ENCODE measurements at regions not wholly inside any gene's neighbourhood (a gene's known extent, or its start where the extent isn't known, plus 50 kb on each side); places are given as distances from the start of the nearest gene placed in this dataset.

DNA sequence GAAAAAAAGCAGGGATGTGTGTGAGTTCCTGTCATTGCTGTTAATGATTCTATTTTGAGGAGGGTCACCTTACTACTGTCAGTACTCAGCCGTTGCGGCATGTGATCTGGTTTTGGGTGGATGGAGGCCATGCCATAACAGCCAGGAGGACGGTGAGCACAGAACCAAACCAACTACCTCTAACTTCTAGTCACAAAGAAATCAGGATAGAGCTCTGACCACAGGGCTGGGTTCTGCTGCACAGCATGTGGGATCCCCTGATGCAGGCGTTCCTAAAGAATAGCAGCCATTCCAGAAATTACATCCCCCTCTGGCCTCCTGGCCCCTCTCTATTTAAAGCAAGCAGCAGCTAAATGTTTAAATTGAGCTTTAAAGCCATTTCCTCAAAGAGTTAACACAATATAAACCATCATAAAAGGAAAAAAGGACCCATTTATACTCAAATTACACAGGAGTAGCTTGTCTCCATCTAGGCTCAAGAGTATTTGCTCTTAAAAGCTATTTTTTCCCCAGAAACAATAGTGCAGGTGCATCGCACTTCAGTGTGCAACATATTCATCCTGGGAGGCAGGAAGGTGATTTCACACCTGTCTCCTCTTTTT lies 786.4 kb downstream of the RNF144A start:
- Histone ChIP-seq H3K27me3 (no peaks in the 10 kb centered on the region), H3K27ac (no peak overlapping the region), H3K9me3 (no peaks in the 10 kb centered on the region), H3K36me3 (no peaks in the 10 kb centered on the region), H3K4me3 (no peak overlapping the region), H3K4me1 (no peaks in the 10 kb centered on the region)
- no peak for TF ChIP-seq POLR2A (IDR thresholded peaks at IDR 0.05)
- TF ChIP-seq, protein P1, sequence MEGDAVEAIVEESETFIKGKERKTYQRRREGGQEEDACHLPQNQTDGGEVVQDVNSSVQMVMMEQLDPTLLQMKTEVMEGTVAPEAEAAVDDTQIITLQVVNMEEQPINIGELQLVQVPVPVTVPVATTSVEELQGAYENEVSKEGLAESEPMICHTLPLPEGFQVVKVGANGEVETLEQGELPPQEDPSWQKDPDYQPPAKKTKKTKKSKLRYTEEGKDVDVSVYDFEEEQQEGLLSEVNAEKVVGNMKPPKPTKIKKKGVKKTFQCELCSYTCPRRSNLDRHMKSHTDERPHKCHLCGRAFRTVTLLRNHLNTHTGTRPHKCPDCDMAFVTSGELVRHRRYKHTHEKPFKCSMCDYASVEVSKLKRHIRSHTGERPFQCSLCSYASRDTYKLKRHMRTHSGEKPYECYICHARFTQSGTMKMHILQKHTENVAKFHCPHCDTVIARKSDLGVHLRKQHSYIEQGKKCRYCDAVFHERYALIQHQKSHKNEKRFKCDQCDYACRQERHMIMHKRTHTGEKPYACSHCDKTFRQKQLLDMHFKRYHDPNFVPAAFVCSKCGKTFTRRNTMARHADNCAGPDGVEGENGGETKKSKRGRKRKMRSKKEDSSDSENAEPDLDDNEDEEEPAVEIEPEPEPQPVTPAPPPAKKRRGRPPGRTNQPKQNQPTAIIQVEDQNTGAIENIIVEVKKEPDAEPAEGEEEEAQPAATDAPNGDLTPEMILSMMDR (IDR thresholded peaks at IDR 0.05), result no peak
- no peak for DNase-seq
- intact Hi-C loops (cut with DNase I; ENCODE audit: low total_unique reads), result no loop called here

DNA sequence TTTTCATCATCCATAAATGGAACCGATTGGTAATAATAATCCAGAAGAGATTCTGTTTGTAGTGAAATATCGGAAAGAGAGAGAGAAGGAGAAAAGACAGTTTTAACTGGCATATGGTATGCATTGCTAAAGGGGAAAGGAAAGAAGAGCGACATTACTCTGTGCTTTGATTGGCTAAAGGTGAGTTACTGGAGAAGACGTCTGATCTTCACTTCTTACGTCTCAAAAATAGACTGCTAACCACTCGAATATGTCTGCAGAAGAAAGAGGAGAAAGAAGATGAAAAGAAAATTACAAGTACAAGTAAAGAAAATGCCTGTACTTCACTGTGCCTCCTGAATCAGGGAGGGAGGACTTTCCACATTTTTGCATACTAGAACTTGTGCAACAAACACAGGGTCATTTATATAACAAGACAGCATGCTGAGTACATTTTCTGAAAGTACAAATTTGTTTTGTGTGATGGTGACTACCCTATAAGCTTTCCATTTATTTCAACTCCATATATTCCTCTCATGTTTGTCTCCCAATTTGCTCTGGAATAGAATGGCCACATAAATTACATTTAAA lies 787.2 kb downstream of the RNF144A start:
- H3K9me3 ChIP-seq, result no peaks in the 10 kb centered on the region
- TF ChIP-seq POLR2A (IDR thresholded peaks at IDR 0.05), result no peak
- TF ChIP-seq, protein P1 (IDR thresholded peaks at IDR 0.05), result no peak
- H3K27ac ChIP-seq, result no peak overlapping the region
- no peaks in the 10 kb centered on the region for H3K27me3 ChIP-seq
- no peak overlapping the region for H3K4me3 ChIP-seq
- H3K36me3 ChIP-seq, result no peaks in the 10 kb centered on the region
- no peak for DNase-seq
- no peaks in the 10 kb centered on the region for H3K4me1 ChIP-seq
- intact Hi-C loops (cut with DNase I; ENCODE audit: low total_unique reads), result no loop called here

DNA sequence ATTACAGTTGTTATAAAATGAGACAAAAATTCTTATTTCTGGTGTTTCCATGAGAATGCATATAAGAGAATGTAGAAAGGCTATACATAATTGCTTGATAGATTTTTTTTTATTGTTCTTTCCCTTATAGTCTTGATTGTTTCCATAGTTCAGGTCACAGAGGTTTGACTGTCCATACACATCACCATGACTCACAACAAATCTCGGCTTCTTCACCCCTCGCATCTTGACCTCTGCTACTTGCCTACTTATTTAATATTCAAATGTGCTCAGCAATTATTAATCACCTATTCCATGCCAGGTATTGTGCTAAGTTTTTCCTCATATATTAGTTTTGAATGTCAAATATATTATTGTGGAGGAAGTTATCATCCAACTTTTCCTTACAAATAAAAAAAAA lies 789.6 kb downstream of the RNF144A start:
- Histone ChIP-seq H3K27ac (no peak overlapping the region), H3K4me1 (no peaks in the 10 kb centered on the region), H3K36me3 (no peaks in the 10 kb centered on the region), H3K4me3 (no peak overlapping the region), H3K27me3 (no peaks in the 10 kb centered on the region), H3K9me3 (no peaks in the 10 kb centered on the region)
- TF ChIP-seq, protein P1 (IDR thresholded peaks at IDR 0.05), result no peak
- TF ChIP-seq POLR2A (IDR thresholded peaks at IDR 0.05), result no peak
- DNase-seq, result no peak
- intact Hi-C loops (cut with DNase I; ENCODE audit: low total_unique reads), result no loop called here

DNA sequence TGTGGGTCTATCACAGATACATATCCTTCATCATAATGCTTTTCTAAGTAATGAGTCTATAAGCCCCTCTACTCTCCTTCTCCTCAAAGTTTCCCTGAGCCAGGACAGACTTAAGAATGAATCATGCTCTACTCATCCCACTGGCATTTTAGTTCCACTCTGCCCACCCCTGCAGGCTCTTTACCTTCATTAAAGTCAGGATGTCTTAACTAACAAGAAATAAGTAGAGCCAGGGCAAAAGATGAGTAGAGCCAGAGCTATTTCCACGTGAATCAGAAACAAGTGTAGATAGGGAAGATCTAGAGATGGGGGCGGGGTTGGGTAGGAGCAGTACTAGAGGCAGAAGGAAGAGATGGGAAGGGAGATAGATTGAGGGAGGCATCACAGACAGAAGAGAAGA lies 790.5 kb downstream of the RNF144A start:
- TF ChIP-seq, protein P1 (IDR thresholded peaks at IDR 0.05), result no peak
- no peak for TF ChIP-seq POLR2A (IDR thresholded peaks at IDR 0.05)
- no peaks in the 10 kb centered on the region for H3K27me3 ChIP-seq
- intact Hi-C loops (cut with DNase I; ENCODE audit: low total_unique reads), result no loop called here

DNA sequence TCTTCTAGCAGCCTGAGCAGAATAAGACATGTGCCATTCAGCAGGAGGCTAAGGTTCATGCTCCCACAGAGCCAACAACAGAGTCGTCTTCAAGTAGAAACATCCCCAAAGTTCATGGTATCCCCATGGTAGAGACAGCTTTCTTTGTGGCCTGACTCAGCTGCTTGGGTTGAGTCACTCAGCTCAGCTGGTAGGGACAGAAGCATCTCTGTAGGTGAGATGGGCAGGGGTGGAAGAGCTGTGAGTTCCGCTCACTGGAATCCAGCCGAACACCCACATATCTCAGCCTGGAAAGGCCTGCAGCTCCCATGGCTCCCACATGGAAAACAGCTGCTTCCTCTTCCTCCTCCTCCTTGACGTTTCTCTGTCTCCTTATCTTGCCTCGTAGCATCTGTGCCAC lies 792.7 kb downstream of the RNF144A start:
- Histone ChIP-seq H3K9me3 (no peaks in the 10 kb centered on the region), H3K4me1 (no peaks in the 10 kb centered on the region), H3K4me3 (no peak overlapping the region), H3K27me3 (no peaks in the 10 kb centered on the region), H3K27ac (no peak overlapping the region), H3K36me3 (no peaks in the 10 kb centered on the region)
- no peak for DNase-seq
- intact Hi-C loops (cut with DNase I; ENCODE audit: low total_unique reads), result no loop called here
- TF ChIP-seq, protein P1 (IDR thresholded peaks at IDR 0.05), result no peak
- no peak for TF ChIP-seq POLR2A (IDR thresholded peaks at IDR 0.05)

More for the DNA sequence above, 790.5 kb downstream of the RNF144A start:
- no peak for DNase-seq
- no peaks in the 10 kb centered on the region for H3K36me3 ChIP-seq
- no peaks in the 10 kb centered on the region for H3K9me3 ChIP-seq
- H3K4me3 ChIP-seq, result no peak overlapping the region
- H3K4me1 ChIP-seq, result no peaks in the 10 kb centered on the region
- no peak overlapping the region for H3K27ac ChIP-seq
